HG03432 (cell line): ENCODE measurements at regions not wholly inside any gene's neighbourhood (a gene's known extent, or its start where the extent isn't known, plus 50 kb on each side); places are given as distances from the start of the nearest gene placed in this dataset.

Experiments
- ATAC-seq: cut with Tn5 transposase; IDR thresholded peaks from one replicate; pipeline ENCODE4 v1.9.1; 2021; ENCODE audit warnings: mild to moderate bottlenecking, moderate library complexity; ENCODE audit not compliant: unreplicated experiment

DNA sequence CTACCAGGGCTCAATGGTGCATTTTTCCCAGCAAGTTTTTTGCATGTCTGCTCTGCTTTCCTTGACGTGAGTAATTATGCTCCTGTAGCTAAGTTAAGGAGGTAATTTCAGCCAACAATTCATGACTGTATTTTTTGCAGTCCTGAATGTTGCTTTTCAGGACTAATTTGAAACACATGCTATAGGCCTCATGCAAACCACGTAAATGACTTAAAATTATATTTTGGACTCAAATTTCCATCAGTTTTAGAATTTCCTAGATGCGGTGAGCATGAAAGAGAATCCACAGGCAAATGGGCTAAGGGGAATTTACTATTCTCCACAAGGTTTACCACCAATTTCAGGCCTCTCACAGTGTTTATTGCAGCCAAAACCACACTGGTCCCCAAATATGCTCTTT, 589.9 kb upstream of the LRRTM1 start:
- ATAC-seq = no peak

DNA sequence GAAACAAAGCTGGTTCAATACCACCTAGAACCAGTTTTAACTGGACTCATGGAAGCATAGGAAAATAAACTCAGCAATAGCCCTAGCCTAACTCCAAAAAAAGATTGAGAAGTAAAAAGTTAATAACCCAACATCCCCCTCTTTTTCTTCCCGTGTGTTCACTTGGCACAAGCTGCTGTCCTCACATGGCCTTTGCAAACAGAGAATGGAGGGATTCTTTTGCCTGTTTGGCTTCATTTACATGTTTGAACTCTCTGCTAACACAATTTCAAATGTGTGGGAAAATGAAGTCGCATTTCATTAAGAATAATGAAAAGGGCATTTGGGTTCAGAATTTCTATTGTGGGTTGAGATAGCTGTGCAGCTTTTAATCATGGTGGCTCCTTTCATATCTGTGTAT, 589.2 kb upstream of the LRRTM1 start:
- no peak for ATAC-seq

DNA sequence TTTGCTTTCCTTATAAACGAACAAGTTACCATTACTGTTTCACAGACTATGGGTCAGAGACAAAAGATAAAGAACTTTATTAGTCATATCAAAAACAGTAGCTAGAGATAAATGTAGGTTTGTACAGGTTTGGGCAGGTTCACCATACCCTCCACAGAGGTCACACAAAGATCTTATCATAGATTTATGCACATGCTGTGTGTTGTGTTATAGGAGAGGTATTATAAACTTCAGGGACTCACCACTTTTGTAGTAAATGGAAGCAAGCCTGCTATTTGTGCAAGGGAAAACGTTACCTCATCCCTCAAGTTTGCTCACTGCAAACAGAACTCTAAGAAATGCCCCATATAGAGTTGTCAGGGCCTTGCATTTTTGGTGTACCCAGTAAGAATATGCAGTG, 584.5 kb upstream of the LRRTM1 start:
- no peak for ATAC-seq

DNA sequence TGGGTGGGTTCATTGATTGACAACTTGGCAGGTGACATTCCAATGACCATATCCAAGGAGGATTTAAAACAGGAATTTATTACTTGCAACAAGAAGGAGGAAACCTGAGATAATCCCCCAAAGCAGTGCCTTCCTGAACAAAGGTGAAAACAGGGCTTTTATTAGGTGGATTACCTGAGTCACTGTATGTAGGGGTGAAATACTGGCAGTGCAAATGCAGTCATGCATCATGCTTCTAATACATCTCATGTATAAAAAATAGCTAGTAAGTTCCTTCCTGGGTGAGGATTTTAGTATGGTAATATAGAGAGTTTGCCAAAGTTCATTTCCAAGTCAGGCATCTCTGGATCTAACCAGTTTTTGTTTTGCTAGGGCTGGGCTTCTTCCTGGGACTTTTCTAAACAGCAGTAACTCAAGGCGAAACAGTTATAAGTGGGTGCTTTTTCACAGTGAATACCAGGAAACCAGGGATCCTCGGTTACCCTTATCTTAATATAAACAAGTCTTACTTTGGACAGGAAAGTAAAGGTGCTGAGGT, 583.4 kb upstream of the LRRTM1 start:
- no peak for ATAC-seq

DNA sequence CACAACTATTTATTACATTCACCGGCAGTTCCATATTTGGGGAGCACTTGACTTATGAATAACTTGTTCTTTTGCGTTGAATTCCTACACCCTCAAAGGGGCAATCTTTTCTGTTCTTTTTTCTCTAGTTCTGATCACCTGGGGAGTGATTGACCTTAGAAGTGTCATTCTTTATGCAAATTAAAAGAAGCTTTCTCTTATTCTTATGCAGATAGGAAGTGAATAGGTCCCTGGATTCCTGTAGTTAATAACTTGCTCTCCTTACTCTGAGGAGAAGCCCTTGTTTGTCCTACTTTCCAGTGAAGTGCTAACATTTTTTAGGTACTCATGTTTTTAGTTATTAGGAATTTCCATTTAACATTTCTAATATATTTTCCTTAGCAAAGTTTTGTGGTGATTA, 569.8 kb upstream of the LRRTM1 start:
- no peak for ATAC-seq

DNA sequence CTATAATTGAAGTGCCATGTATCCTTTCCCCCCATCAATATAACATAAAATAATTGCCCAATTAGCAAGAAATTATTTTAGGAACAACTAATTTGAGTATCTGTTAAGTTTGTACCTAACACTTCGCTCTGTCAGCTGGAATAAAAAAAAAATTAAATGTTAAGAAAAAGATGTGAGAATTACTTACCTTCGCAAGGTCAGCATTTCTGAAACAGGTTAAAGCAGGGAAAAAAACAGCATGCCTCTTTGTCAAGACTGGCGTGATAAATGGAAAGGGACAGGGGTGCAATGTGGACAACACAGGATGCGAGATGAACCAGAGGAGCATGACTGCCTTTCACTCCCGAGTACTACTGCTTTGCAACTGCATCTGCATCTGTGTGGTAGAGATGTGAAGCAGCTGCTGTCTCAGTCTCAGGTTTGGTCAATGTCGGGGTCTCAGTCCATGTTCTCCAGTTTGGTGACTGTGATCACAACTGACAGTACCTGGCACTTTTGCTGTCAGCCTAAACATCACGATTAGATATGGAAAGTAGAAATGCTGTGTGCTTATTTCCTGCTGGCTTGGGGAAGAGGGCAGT, 565.4 kb upstream of the LRRTM1 start:
- no peak for ATAC-seq

DNA sequence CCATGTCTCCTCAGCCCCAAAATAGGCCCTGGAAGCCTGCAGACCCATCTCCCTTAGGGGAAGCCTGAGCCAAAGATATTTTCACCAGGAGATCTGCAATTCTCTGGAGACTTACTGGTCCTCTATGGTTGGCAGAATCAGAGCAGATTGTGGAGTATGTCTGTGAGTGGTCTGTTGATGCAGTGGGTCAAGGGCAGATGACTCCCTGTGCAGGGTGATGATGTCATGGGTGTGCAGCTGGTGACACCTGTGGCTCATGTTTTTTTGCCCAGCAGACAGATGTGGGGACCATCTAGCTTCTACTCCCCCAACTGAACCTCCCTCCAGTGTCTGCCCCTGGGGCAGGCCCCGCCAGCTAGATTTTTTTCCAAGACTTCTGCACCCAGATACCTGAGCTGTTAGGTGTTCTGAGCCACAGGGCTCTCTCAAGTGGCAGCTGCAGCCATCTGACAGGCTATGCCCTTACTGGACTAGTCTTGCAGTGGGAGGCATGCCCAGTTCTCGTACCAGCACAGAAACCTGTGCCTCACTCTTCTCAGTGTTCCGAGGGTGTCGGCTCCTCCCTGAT, 558.7 kb upstream of the LRRTM1 start:
- ATAC-seq = no peak

DNA sequence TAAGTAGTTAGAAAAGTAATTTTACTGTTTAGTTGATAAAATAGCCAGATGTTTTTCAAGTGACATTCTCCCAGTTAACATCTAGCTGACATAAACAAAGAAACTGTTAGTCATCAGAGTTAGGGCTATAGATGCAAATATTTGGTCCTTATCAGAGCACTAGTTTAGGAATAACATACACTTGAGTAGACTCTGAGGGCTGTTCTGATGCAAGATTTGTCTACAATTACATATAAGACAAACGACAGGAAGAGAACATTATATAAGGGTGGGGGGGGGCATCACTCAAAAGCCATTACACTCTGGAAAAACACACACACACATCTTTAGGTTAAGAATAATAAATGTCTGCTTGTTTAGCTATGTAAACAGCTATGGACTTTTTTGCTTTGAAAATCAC, 554.4 kb upstream of the LRRTM1 start:
- no peak for ATAC-seq

DNA sequence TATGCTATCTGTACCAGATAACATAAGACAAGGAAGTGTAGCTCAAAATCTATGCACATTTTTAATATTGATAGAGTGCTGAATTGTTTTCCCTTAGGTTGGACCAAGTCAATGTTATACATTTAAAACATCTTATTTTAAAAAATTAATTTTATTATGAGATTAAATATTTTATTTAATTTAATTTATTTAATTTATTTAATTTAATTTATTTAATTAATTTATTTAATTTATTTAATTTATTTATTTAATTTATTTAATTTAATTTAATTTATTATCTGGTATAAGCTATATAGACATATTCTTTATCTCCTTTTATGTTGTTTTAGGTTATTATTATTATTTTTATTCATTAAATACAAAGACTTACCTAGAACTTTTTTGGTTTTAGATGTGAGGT, 551.7 kb upstream of the LRRTM1 start:
- ATAC-seq = no peak

DNA sequence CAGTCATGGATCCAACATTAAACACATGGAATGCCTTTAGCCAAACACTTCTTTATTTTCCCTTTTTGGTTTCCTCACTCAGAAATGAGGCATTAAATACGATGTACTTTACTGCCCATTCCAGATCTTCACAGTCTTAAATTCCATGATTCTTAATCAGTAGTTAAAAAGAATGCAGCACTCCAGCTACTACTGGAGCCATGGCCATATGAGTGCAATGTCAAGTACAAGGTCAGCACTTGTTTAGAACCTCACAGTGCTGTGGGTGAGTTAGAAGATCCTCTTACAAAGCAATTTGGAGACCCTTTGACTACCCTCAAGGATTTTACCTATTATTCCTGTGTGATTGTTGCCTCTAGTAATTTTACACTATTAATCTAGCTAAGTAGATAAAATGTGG, 550.3 kb upstream of the LRRTM1 start:
- no peak for ATAC-seq

DNA sequence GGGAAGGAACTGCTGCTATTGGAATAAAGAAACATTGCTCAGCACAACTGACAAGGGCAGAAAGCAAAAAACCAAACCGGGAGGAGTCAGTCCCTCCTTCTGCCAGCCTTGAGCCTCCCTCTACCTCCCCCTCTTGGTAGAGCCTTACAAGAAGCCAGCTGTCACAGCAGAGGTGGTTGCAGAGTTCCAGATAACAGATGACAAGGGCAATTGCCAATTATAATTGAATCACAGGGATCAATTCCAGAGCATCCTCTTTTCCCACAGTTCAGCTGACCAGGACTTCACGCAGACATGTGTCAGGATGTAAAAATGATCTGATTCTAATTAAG, 548.2 kb upstream of the LRRTM1 start:
- ATAC-seq = no peak

DNA sequence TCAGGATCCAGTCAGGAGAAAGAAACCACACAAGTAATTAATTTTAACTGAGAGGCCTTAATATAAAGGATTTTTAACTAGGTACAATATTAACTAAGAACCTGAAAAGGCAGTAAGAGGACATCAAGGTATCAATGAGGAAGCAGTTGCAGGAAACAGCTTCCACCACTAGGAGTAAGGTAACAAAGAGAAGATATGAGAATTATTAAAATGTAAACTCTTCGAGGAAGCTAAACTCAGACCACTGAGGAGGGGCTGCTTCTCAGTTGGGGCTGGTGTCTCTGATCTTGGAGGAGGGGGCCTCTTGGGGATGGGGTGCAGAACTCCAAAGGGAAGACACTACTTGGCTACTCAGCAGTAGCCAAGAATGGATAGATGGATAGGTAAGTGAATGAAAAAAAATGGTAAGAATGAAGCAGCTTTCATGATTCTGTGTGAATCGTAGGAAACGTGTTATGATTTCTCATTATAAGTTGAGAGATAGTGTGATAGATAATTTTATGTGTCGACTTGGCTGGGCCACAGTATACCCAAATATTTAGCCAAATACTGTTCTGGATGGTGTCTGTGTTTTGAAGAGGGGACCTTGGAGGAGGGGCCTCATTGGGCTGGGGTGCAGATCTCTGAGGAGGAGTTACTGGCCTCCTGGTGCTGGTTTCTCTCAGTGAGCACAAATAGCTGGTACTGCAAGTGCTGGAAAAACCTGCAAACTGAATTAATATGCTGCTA, 547.7 kb upstream of the LRRTM1 start:
- ATAC-seq = no peak

DNA sequence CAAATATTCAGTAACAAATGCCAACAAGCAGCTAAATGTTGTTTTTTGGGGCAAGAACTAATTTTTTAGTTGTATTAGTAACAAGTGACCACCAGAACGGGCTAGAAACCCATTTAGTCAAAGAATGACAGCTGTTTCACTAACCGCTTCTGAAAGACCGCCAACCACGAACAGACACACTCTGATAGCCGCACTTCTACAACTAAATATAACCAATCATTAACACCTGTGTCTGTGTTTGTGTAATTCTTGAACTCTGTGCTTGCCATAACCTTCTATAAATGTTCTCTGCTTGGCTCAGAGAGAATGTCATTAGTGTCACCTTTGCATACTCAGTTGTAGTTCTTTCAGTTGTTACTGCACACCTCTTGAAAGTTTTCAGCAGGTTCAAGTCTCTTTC, 526.3 kb upstream of the LRRTM1 start:
- peak; percentile 74 for ATAC-seq

DNA sequence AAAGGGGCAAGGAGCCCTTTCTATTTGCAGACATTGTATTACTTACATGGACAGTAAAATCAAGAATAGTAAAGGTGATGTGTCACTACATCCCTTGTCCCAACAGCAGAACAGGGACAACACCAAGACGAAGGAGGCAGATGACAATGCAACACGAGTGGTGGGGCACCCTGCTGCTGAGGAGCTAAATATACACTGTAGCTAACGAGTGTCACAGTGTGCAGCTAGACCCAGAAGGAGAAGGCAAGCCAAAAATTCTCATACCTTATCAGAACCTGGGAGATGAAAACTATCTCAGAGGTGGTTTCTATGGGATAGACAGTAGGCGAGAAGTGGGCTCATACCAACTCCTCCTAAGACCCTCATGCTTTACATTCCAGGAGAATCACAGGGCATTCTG, 518.4 kb upstream of the LRRTM1 start:
- no peak for ATAC-seq

DNA sequence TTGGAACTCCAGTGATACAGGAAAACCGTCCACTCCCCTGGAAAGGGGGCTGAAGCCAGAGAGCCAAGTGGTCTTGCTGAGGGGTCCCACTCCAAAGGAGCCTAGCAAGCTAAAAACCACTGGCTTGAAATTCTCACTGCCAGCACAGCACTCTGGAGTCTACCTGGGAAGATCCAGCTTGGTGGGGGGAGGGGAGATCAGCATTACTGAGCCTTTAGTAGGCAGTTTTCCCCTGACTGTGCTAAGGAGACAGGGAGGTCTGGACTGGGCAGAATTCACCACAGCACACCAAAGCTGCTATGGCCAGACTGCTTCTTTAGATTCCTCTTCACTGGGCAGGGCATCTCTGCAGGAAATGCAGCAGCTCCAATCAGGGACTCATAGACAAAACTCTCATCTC, 510.7 kb upstream of the LRRTM1 start:
- no peak for ATAC-seq

DNA sequence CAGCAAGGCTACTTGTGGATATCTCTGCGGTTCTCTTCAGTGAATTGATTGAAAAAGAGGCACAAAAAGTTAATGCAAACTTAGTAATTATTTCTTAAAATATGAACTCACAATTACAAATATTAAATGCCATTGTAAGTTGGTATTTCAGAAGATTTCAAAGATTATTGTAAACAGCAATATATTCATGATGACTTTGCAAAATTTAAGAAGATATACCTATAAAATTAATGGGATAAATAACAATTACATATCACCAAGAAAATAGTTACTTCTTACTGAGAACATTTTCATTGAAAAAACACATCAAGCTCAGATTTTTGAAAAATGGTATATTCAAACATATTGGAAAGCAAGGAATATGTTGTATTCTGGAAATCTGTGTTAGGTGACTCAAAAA, 482.0 kb upstream of the LRRTM1 start:
- no peak for ATAC-seq

DNA sequence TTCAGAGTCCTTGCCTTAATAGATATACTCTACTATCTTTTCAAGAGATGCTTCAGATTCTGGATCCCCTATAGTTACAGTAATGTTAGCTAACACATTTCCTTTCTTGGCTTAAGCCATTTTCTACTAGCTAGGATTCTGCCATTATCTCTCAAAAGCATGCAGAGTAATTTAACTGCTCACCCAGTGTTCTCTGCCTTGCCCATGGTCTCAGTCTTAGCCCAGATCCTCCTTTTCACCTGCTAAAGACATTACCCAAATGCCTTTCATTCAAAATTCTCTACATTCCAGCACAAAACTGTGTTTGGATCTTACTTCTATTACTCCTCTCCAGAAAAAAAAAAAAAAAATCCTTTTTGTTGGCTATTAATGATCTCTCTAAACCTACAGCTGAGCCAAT, 474.2 kb upstream of the LRRTM1 start:
- ATAC-seq = no peak

DNA sequence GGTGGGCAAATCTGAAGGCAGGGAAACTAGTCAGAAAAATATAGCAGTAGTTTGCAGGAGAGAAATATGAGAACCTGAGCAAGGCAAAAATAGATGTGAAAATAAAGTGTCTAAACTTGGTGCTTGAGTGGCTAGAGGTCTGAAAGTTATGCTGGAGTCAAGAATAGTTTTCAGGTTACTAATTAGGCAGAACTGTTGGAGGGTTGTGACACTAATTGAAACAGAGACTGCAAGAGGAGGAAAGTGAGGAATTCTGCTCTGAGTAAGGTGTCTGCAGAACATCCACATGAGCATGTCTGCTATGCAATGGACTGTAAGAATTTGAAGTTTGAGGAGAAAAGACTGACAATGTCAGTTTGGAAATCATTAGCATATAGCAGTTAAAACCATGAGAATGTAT, 444.0 kb upstream of the LRRTM1 start:
- ATAC-seq = no peak

DNA sequence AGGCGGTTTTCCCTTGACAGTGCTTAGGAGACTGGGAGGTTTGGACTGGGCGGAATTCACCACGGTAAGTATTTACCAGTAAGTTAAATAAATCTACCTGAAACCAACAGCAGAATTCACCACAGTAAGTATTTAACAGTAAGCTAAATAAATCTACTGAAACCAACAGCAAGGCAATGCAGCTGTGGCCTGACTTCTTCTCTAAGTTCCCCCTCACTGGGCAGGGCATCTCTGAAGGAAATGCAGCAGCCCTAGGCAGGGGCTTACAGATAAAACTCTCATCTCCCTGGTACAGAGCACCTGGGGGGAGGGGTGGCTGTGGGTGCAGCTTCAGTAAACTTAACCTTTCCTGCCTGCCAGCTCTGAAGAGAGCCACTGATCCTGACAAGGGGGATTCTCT, 432.5 kb upstream of the LRRTM1 start:
- no peak for ATAC-seq

DNA sequence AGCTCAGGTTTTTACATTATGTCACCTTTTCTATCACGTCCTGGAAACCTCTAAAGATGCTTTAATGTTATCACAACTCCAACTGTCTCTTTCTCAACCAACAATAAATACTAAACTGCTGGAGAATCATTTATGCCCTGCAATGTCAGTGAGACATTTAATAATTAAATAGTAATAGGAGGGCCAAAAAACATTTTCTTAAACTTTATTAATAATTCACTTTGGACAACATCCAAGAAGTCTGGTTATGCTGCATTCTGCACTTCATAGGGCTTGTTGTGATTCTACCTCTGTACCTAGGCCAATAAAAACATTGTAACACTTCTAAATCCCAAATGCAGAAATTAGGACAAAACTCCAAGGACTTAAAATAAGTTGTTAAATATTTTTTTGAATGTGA, 420.4 kb upstream of the LRRTM1 start:
- no peak for ATAC-seq

DNA sequence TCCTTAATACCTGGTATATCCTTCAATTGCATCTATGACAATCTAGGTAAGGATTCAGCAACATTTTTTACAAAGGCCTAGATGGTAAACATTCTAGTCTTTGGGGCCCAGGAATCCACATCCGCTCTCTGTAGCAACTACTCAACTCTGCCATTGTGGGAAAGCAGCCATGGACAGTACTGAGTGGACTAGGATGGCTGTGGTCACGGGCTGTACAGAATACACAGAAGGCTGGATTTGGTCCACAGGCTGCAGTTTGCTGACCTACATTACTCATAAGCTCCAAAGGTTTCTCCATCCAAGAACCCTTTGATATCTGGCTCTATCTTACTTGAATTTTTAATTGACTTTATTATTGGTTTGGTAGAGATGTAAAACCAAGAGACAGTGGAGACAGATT, 418.3 kb upstream of the LRRTM1 start:
- no peak for ATAC-seq

DNA sequence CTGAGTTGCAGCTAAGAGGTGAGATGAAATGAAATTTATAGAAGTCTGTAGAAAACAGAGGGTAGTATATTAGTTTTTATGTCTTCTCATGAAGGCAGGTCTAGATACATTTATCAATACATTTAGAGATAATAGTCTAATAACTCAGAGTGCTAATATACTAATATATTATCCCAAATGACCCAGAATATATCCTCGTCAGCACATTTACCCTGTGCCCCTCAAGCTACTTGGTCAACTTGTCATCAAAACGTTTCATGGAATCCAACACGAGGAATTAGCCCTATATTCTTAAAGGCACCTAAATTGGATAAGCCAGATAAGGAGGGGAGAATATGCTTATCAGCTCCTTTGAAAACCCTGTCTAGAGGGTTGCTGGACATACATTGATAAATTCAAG, 415.1 kb upstream of the LRRTM1 start:
- ATAC-seq = no peak

DNA sequence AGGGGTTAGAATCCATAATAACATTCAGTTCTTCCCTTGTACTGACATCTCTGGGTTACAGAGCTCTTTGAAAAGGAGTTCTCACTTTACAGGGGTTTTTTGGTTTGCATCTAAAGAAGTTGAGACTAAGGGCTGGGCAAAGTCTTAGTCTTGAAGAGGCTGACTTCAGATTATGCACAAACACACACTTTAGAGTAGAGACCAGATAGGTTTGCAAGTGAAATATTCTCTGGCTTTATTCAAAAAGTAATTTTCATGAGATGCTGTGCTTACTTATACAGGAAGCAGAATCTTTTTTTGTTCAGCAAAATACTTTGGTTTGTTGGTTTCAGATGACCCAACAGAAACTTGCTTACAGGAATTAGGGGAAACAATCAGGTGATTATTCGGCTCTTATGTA, 410.9 kb upstream of the LRRTM1 start:
- no peak for ATAC-seq
